ENCODE measurements at regions not wholly inside any gene's neighbourhood (a gene's known extent, or its start where the extent isn't known, plus 50 kb on each side); places are given as distances from the start of the nearest gene placed in this dataset.

- peaks cover 14% of the 10 kb centered on the region for H3K27me3 ChIP-seq (replicated peaks; ENCODE audit: insufficient read depth, low read depth, low read length, poor library complexity)
- no peaks in the 10 kb centered on the region for H3K9me3 ChIP-seq (ENCODE audit: low read depth, low read length, poor library complexity, severe bottlenecking)
- no peaks in the 10 kb centered on the region for H3K36me3 ChIP-seq (ENCODE audit: insufficient read depth, low read length, poor library complexity, severe bottlenecking)
- intact Hi-C loops (cut with micrococcal nuclease; ENCODE audit: unreplicated experiment) = no loop called here
- TF ChIP-seq, protein P1, sequence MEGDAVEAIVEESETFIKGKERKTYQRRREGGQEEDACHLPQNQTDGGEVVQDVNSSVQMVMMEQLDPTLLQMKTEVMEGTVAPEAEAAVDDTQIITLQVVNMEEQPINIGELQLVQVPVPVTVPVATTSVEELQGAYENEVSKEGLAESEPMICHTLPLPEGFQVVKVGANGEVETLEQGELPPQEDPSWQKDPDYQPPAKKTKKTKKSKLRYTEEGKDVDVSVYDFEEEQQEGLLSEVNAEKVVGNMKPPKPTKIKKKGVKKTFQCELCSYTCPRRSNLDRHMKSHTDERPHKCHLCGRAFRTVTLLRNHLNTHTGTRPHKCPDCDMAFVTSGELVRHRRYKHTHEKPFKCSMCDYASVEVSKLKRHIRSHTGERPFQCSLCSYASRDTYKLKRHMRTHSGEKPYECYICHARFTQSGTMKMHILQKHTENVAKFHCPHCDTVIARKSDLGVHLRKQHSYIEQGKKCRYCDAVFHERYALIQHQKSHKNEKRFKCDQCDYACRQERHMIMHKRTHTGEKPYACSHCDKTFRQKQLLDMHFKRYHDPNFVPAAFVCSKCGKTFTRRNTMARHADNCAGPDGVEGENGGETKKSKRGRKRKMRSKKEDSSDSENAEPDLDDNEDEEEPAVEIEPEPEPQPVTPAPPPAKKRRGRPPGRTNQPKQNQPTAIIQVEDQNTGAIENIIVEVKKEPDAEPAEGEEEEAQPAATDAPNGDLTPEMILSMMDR (conservative IDR thresholded peaks at IDR 0.05; ENCODE audit: low read depth, low read length) = no peak
- TF ChIP-seq EZH2 (IDR thresholded peaks at IDR 0.05; ENCODE audit: borderline replicate concordance, low read depth, low read length, poor library complexity, severe bottlenecking) = no peak
- no TSS peak for BruUV-seq (replicated peaks)
- ChIA-PET CTCF (no interaction called here), POLR2A (ENCODE audit: low non-redundant PET) (no interaction called here)
- H3K4me1 ChIP-seq (ENCODE audit: insufficient read depth, low read length, poor library complexity, severe bottlenecking) = no peaks in the 10 kb centered on the region
- H3K27ac ChIP-seq (ENCODE audit: low read depth, low read length, poor library complexity, severe bottlenecking) = no peak overlapping the region
- DNase-seq (ENCODE audit: low spot score) = no peak
- H3K4me3 ChIP-seq (ENCODE audit: low read depth, low read length, poor library complexity, severe bottlenecking) = no peak overlapping the region
Measured at GRCh38 chr1:42008264-42008663, 89.5 kb upstream of the HIVEP3 start.

DNA sequence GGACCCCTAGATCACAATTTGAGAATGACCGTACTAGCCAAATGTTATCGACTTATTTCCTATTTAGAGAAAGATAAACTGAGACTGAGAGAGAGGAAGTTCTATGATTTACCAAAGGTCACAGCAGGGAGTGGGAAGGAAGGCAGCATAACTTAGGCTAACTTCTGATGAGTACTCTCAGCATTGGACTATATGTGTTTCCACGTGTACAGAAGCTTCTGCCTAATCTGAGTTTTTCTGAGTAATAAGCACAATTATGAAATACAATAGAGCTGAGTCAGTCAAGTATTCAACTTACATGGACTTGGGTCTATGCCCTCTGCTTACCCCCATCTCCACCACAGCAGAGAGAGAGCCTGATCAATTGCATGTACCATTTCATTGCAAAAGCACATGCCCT lies 88.1 kb upstream of the HIVEP3 start:
- ChIA-PET POLR2A (ENCODE audit: low non-redundant PET) (no interaction called here), CTCF (no interaction called here)
- Histone ChIP-seq H3K9me3 (ENCODE audit: low read depth, low read length, poor library complexity, severe bottlenecking) (no peaks in the 10 kb centered on the region), H3K27ac (ENCODE audit: low read depth, low read length, poor library complexity, severe bottlenecking) (no peak overlapping the region), H3K4me1 (ENCODE audit: insufficient read depth, low read length, poor library complexity, severe bottlenecking) (no peaks in the 10 kb centered on the region), H3K27me3 (replicated peaks; ENCODE audit: insufficient read depth, low read depth, low read length, poor library complexity) (peaks cover 14% of the 10 kb centered on the region), H3K36me3 (ENCODE audit: insufficient read depth, low read length, poor library complexity, severe bottlenecking) (no peaks in the 10 kb centered on the region), H3K4me3 (ENCODE audit: low read depth, low read length, poor library complexity, severe bottlenecking) (no peak overlapping the region)
- no TSS peak for BruUV-seq (replicated peaks)
- intact Hi-C loops (cut with micrococcal nuclease; ENCODE audit: unreplicated experiment) = no loop called here
- TF ChIP-seq, protein P1 (conservative IDR thresholded peaks at IDR 0.05; ENCODE audit: low read depth, low read length) = no peak
- TF ChIP-seq EZH2 (IDR thresholded peaks at IDR 0.05; ENCODE audit: borderline replicate concordance, low read depth, low read length, poor library complexity, severe bottlenecking) = no peak
- no peak for DNase-seq (ENCODE audit: low spot score)

DNA sequence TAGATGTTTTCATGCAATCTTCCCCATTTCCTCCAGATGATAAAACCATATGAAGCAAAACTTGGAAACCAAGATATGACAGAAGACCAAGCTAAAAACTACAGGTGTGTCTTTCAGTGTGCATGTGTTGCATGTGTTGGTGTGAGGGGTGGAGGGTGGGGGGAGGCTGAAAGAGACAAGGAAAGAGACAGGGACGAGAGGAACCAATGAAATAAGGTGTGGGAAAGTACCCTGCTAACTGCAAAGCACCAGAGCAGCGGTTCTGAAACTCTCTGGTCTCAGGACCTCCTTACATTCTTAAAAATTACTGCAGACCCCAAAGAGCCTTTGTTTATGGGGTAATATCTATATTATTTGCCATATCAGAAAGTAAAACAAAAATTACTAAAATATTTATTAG lies 87.4 kb upstream of the HIVEP3 start:
- no peak for TF ChIP-seq EZH2 (IDR thresholded peaks at IDR 0.05; ENCODE audit: borderline replicate concordance, low read depth, low read length, poor library complexity, severe bottlenecking)
- TF ChIP-seq, protein P1 (conservative IDR thresholded peaks at IDR 0.05; ENCODE audit: low read depth, low read length) = no peak
- Histone ChIP-seq H3K9me3 (ENCODE audit: low read depth, low read length, poor library complexity, severe bottlenecking) (no peaks in the 10 kb centered on the region), H3K27ac (ENCODE audit: low read depth, low read length, poor library complexity, severe bottlenecking) (no peak overlapping the region), H3K4me1 (ENCODE audit: insufficient read depth, low read length, poor library complexity, severe bottlenecking) (no peaks in the 10 kb centered on the region), H3K27me3 (replicated peaks; ENCODE audit: insufficient read depth, low read depth, low read length, poor library complexity) (peaks cover 14% of the 10 kb centered on the region), H3K4me3 (ENCODE audit: low read depth, low read length, poor library complexity, severe bottlenecking) (no peak overlapping the region), H3K36me3 (ENCODE audit: insufficient read depth, low read length, poor library complexity, severe bottlenecking) (no peaks in the 10 kb centered on the region)
- POLR2A ChIA-PET (ENCODE audit: low non-redundant PET) = no interaction called here
- no peak for DNase-seq (ENCODE audit: low spot score)
- intact Hi-C loops (cut with micrococcal nuclease; ENCODE audit: unreplicated experiment) = no loop called here
- CTCF ChIA-PET = no interaction called here
- BruUV-seq (replicated peaks) = no TSS peak
